HL-60 (cell line): ENCODE measurements at regions not wholly inside any gene's neighbourhood (a gene's known extent, or its start where the extent isn't known, plus 50 kb on each side); places are given as distances from the start of the nearest gene placed in this dataset.

ENCODE experiments used
- CTCF ChIP-seq: IDR thresholded peaks from one replicate; pipeline ENCODE4 v1.5.1; 2011; ENCODE audit warnings: low read length, control low read depth, inconsistent platforms; ENCODE audit not compliant: insufficient read depth
- POLR2AphosphoS5 ChIP-seq: IDR thresholded peaks from 2 replicates; pipeline ENCODE4 v1.6.1; 2012; ENCODE audit warnings: low read depth
- REST ChIP-seq: IDR thresholded peaks from 2 replicates; pipeline ENCODE4 v1.6.1; 2012; ENCODE audit warnings: low read depth; ENCODE audit not compliant: insufficient replicate concordance
- SPI1 ChIP-seq: IDR thresholded peaks from 2 replicates; pipeline ENCODE4 v1.6.1; 2012; ENCODE audit warnings: low read depth, mild to moderate bottlenecking, borderline replicate concordance

GRCh38 chr15:61337541-61337940 lies 108.4 kb upstream of the RORA start:
- TF ChIP-seq CTCF = no peak
- no peak for TF ChIP-seq SPI1
- TF ChIP-seq REST = no peak
- TF ChIP-seq POLR2AphosphoS5 = no peak
